Activated CD4-positive, alpha-beta T cell treated with anti-CD3 and anti-CD28 coated beads, Interleukin-2, amount 10 ng/mL, durations not matched to agents 24 days and 14 days (primary cell): ENCODE measurements at regions not wholly inside any gene's neighbourhood (a gene's known extent, or its start where the extent isn't known, plus 50 kb on each side); places are given as distances from the start of the nearest gene placed in this dataset.
"Not testable (repeated sequence)": the region's sequence is repeated elsewhere in the genome, so short reads cannot be mapped to it uniquely, and the experiment has no call there.

ENCODE experiments used
- DNase-seq: peaks from one replicate; pipeline ENCODE4 v3.0.0; 2022
- H3K27ac Mint-ChIP-seq: one replicate; pipeline ENCODE4 v1.8.0; 2022; ENCODE audit warnings: mild to moderate bottlenecking, mixed read lengths
- H3K27me3 Mint-ChIP-seq: one replicate; pipeline ENCODE4 v1.8.0; 2022; ENCODE audit warnings: mixed read lengths
- H3K36me3 Mint-ChIP-seq: one replicate; pipeline ENCODE4 v1.8.0; 2022; ENCODE audit warnings: low read depth, mild to moderate bottlenecking, mixed read lengths
- H3K4me1 Mint-ChIP-seq: one replicate; pipeline ENCODE4 v1.8.0; 2021; ENCODE audit warnings: mixed read lengths
- H3K4me3 Mint-ChIP-seq: one replicate; pipeline ENCODE4 v1.8.0; 2022; ENCODE audit warnings: mild to moderate bottlenecking, moderate library complexity, mixed read lengths
- H3K9me3 Mint-ChIP-seq: one replicate; pipeline ENCODE4 v1.8.0; 2021; ENCODE audit warnings: mixed read lengths
- intact Hi-C: fragments of 100-400 bp; cut with micrococcal nuclease; formaldehyde crosslinking; loops from one replicate; pipeline ENCODE4 v1.15.1; 2023

DNA sequence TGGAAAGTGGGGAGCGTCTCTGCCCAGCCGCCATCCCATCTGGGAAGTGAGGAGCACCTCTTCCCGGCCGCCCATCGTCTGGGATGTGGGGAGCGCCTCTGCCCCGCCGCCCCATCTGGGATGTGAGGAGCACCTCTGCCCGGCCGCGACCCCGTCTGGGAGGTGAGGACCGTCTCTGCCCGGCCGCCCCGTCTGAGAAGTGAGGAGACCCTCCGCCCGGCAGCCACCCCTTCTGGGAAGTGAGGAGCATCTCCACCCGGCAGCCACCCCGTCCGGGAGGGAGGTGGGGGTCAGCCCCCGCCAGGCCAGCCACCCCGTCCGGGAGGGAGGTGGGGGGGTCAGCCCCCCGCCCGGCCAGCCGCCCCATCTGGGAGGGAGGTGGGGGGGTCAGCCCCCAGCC, 190.0 kb upstream of the MGAT5 start:
- intact Hi-C loops, H3K27me3 Mint-ChIP-seq, H3K9me3 Mint-ChIP-seq, H3K36me3 Mint-ChIP-seq, DNase-seq, H3K4me3 Mint-ChIP-seq, H3K4me1 Mint-ChIP-seq, H3K27ac Mint-ChIP-seq: not testable (repeated sequence)

DNA sequence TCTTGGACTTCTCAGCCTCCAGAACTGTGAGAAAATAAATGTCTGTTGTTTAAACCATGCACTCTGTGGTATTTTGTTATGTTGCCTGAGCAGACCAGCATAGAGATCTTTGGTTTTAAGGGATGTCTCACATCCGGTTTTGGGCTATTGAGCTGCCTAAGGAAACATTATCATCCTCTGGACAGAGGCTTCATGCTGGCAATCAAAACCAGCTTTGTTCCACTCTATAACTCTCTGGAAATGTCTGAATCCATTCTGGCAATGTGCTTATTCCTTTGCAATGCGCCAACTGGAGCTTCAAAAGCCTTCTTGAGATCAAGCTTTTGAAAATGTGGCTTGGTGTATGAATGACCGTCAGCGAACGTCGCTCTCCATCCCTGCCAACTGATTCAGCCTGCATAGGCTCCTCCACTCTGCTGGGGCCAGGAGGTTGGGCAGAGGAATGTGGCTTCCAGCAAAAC, 183.6 kb upstream of the MGAT5 start:
- DNase-seq: no peak
- Mint-ChIP-seq H3K4me3 (no peak overlapping the region), H3K27me3 (no peaks in the 10 kb centered on the region), H3K27ac (no peak overlapping the region), H3K4me1 (no peaks in the 10 kb centered on the region), H3K9me3 (peaks cover 6% of the 10 kb centered on the region), H3K36me3 (no peaks in the 10 kb centered on the region)
- intact Hi-C loops: no loop called here

DNA sequence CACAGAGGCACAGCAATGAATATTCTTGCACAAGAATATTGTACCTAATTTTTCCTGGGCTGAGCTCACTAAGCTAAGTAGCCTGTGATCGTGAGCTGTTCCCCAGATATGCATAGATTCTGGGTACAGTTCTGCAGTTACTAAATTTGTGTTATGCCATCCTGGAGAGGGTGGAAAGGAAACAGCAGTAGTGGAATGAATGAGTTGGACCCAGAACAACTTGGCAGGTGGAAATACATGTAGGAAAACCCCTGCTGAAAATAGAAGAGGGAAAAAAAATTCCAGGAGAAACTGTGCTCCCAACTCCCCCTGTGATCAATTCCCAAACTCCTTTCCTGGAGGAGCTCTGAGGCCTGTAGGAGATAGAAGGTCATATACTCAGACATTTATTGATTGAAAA, 181.5 kb upstream of the MGAT5 start:
- Mint-ChIP-seq H3K27me3 (no peaks in the 10 kb centered on the region), H3K4me1 (no peaks in the 10 kb centered on the region), H3K4me3 (no peak overlapping the region), H3K9me3 (no peaks in the 10 kb centered on the region), H3K27ac (no peak overlapping the region), H3K36me3 (no peaks in the 10 kb centered on the region)
- intact Hi-C loops: no loop called here
- no peak for DNase-seq

DNA sequence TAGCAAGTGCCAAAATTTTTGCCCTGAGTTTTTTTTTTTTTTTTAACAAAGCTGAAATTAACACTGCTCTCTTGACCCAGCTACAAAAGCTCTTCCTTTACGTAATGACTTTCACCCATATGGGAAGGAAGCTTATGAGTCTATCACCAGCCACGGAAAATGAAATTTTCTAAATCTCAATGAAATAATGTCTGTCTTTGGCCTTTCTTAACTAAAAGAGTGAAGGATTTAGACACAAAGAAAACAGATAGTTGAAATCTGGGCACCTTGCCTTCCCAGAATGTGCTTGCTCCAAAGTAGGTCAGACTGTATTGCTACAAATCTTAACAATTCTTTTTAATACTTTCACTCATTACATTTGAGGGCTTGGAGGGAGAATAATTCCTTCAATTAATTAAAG, 180.8 kb upstream of the MGAT5 start:
- intact Hi-C loops: no loop called here
- Mint-ChIP-seq H3K36me3 (no peaks in the 10 kb centered on the region), H3K4me3 (no peak overlapping the region), H3K27ac (no peak overlapping the region), H3K4me1 (no peaks in the 10 kb centered on the region), H3K9me3 (no peaks in the 10 kb centered on the region), H3K27me3 (no peaks in the 10 kb centered on the region)
- no peak for DNase-seq

DNA sequence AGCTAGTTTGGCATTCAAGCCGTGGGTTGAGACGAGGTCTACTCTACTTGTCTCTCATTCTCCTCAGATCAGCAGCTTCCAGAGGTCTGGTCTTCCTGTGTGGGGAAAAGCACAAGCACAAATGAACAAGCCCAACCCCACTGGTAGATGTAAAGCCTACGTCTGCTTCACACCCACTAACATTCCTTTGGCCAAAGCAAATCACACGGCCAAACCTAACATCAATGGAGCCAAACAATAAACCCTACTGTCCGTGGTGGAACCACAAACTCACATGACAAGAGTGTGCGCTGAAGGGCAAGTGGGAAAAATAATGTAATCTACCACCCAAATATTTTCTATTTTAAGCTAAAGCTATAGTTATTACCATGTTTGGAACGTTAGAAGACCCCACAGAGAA, 179.3 kb upstream of the MGAT5 start:
- Mint-ChIP-seq H3K27me3 (peaks cover 2% of the 10 kb centered on the region), H3K27ac (no peak overlapping the region), H3K9me3 (no peaks in the 10 kb centered on the region), H3K4me3 (no peak overlapping the region), H3K4me1 (no peaks in the 10 kb centered on the region), H3K36me3 (no peaks in the 10 kb centered on the region)
- DNase-seq: no peak
- intact Hi-C loops: no loop called here

DNA sequence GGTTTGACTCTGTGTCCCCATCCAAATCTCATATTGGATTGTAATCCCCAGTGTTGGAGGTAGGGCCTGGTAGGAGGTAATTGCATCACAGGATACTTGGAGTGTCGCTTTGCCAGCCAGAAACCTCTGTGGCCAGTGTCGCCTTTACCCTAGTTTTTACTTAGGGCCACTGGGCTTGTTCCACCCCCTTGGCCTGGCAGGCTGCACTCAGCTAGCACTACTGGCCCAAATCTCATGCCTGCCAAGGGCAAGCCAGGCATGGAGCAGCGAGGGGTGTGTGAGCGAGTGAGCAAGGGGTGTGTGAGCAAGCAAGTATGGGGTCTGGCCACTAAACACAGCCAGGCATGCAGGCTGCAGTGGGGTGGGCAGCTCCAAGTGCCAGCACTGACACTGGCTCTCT, 178.7 kb upstream of the MGAT5 start:
- no peak overlapping the region for H3K27ac Mint-ChIP-seq
- DNase-seq: no peak
- no peaks in the 10 kb centered on the region for H3K4me1 Mint-ChIP-seq
- no peak overlapping the region for H3K4me3 Mint-ChIP-seq
- H3K36me3 Mint-ChIP-seq: no peaks in the 10 kb centered on the region
- H3K9me3 Mint-ChIP-seq: no peaks in the 10 kb centered on the region
- peaks cover 2% of the 10 kb centered on the region for H3K27me3 Mint-ChIP-seq
- intact Hi-C loops: no loop called here

DNA sequence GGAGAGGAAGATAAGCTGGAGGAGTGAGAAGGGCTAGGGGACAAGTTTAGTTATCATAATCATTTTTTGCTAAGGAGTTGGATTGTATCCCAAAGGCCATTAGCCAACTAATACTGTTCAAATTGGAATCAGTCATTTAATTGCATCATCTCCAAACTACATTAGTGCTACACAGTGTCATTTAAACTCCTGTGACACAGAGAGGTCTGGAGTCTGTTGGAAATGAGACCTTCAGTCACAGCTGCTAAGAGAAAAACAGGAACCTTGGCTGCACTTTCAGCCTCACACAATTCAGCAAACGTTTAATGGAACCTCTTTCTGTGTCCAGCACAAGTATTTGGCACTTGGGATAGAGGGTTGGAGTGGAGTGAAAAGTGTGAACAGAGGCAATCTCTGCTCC, 175.5 kb upstream of the MGAT5 start:
- H3K27ac Mint-ChIP-seq: no peak overlapping the region

DNA sequence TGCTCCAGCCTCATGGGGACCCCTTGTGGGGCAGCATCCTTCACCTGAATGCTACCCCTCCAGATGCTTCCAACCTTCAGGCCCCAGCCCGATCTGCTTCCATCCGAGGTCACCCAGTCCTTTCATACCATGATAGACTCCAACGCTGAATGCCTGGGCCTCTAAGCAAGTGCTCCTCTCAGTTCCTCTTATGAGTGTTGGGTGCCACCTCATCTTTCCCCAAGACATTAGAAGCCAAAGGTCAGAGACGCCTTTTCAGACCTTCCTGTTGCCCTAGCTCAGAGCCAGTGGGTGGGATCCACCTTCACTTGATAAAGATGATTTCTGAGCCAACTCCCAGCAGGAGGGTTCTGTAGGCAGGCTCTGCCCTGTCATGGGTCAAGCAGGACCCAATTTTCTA, 174.5 kb upstream of the MGAT5 start:
- no peaks in the 10 kb centered on the region for H3K4me1 Mint-ChIP-seq
- no peak overlapping the region for H3K4me3 Mint-ChIP-seq
- no peak overlapping the region for H3K27ac Mint-ChIP-seq
- H3K27me3 Mint-ChIP-seq: peaks cover 5% of the 10 kb centered on the region
- no peaks in the 10 kb centered on the region for H3K36me3 Mint-ChIP-seq
- intact Hi-C loops: no loop called here
- DNase-seq: no peak
- no peaks in the 10 kb centered on the region for H3K9me3 Mint-ChIP-seq

More for the DNA sequence above, 175.5 kb upstream of the MGAT5 start:
- Mint-ChIP-seq H3K9me3 (no peaks in the 10 kb centered on the region), H3K36me3 (no peaks in the 10 kb centered on the region), H3K27me3 (peaks cover 5% of the 10 kb centered on the region), H3K4me1 (no peaks in the 10 kb centered on the region), H3K4me3 (no peak overlapping the region)
- no peak for DNase-seq
- intact Hi-C loops: no loop called here

DNA sequence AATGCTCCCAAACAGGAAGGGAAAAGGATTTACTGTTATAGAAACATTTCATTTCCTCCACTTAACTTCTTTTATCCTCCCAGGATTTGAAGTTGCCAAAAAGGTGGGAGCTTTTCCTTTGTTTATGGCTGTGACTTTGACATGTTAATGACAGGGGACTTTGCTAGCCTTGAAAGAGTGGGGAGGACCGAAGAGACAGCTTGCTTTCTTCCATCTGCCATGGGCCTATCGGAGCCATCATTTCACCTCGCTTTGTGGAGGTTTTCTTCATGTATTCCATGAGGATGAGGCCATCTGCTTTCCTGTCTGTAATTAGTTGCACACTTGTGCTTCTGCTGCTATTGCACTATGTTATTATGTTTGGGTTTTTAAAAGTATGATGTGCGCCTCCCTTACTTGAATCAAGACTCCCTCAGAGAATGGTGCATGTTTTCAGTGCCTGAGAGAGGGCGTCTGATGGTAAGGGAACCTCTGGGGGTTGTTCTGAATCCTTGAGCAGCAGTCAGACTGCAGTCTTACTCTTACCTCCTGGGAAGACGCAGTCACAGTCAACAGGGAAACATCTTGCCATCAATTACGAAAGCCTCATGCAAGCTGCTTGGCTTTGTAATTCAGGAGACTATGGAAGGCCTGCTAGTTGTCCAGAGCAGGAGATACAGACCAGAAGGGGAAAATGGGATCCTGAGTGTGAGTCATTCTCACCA, 173.3 kb upstream of the MGAT5 start:
- no peak overlapping the region for H3K27ac Mint-ChIP-seq
- no peak for DNase-seq
- no peak overlapping the region for H3K4me3 Mint-ChIP-seq
- no peaks in the 10 kb centered on the region for H3K9me3 Mint-ChIP-seq
- no peaks in the 10 kb centered on the region for H3K4me1 Mint-ChIP-seq
- H3K27me3 Mint-ChIP-seq: peaks cover 5% of the 10 kb centered on the region
- intact Hi-C loops: no loop called here
- H3K36me3 Mint-ChIP-seq: no peaks in the 10 kb centered on the region

DNA sequence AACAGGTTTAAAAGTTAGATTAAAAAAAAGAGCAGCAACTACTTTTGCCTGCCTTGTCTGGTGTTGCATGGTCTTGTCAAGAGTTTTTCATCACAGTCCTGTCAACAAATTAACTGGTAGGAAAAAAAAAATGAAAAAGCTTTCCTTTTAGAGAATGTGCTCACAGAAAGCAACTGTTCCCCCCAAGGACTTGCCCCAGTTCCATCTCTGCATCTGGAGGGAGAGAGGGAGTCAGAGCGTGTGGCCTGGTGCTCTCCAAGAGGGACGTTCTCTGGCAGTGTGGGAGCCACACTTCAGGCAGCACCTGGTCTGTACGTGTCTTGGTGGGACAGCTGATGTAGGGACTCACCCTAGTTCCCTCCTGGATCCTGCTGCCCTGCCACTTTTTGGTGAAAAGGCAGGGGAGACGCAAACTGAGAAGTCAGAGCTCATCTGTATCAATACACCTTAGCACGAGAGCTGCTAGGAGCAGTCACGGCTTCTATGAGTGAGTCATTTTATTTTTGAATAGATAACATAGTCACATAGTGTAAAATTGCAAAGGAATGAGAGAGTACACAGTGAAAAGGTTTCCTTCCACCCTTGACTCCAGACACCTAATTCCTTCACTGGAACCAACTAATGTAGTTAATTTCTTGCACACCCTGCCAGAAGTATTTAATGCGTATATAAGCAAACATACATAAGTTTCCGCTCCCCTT, 172.5 kb upstream of the MGAT5 start:
- Mint-ChIP-seq H3K36me3 (no peaks in the 10 kb centered on the region), H3K9me3 (no peaks in the 10 kb centered on the region), H3K4me1 (no peaks in the 10 kb centered on the region), H3K4me3 (no peak overlapping the region), H3K27ac (no peak overlapping the region), H3K27me3 (peaks cover 5% of the 10 kb centered on the region)
- DNase-seq: no peak
- intact Hi-C loops: no loop called here

DNA sequence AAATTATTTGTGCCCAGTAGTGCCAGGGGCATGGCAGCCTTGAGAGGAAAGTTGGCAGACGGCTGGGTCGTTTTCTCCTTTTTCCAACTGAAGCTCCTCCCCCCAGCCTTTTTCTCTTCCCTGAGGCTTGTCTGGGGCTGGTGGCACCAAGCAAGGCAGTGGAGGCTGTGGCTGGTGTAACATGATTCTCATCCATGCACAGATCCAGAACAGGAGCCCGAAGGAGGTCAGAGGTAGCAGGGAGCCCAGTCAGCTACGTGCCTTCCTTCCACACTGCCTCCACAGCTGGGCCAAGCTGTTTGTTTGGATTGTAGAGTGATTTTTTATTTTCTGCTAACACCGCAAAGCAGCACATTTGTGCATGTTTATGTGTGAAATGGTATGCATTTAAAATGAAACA, 170.3 kb upstream of the MGAT5 start:
- H3K4me3 Mint-ChIP-seq: no peak overlapping the region
- no peaks in the 10 kb centered on the region for H3K9me3 Mint-ChIP-seq
- H3K4me1 Mint-ChIP-seq: no peaks in the 10 kb centered on the region
- intact Hi-C loops: no loop called here
- peaks cover 5% of the 10 kb centered on the region for H3K27me3 Mint-ChIP-seq
- H3K36me3 Mint-ChIP-seq: no peaks in the 10 kb centered on the region
- DNase-seq: no peak
- no peak overlapping the region for H3K27ac Mint-ChIP-seq

DNA sequence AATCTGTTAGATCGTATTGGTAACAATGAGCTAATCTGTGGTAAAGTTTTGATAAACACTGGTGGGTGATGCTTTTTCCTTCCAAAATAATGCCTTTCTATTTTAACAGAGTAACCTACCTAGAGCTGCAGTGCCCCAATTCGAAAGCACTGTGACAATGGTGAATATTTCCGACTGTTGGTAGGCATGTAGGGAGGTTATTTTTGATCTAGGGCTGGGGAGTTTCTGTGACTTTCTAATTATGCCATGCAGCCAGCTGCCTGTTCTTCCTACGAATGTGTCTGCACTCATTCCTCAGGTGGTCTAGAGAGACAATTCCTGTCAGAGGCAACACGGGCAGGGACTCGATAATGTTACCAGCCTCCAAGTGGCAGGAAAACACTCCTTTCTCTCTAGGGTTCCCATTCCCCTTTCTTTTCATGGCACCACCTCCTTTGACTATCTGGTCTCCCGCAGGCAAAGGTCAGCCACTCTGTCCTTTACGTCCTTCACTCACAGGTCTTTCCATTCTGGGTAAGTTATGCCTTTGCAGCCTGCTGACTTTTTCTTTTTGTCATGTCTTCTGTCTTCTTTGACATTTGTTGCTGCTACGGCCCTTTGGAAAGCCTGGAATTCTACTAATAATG, 167.2 kb upstream of the MGAT5 start:
- no peaks in the 10 kb centered on the region for H3K9me3 Mint-ChIP-seq
- H3K4me1 Mint-ChIP-seq: no peaks in the 10 kb centered on the region
- H3K27me3 Mint-ChIP-seq: peaks cover 3% of the 10 kb centered on the region
- intact Hi-C loops: no loop called here
- DNase-seq: no peak
- H3K27ac Mint-ChIP-seq: no peak overlapping the region
- H3K4me3 Mint-ChIP-seq: no peak overlapping the region
- no peaks in the 10 kb centered on the region for H3K36me3 Mint-ChIP-seq

DNA sequence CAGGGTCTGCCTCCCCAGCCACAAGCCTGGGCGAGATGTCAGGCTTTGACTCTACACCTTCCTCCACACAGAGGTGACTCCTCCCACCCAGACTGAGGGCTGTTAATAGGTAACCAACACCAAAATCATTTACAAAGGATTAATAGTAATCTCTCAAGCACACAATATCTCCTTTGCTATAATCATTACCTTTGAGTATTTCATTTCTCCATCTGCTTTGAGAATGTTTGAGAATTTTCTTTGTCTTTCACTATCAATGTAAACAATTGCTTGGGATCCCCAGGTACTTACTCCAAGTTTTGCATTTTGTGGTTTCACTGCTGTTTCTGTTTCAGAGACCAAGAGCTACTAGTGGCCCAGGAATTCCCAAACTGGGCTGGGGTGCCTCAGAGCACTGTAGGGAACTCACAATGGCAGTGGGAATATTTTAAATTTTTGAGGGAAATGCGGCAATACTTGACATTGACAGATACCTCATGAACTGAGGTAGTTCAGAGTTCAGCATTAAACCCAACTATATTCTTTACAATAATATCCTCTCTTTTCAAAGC, 166.4 kb upstream of the MGAT5 start:
- no peak for DNase-seq
- H3K4me1 Mint-ChIP-seq: no peaks in the 10 kb centered on the region
- H3K9me3 Mint-ChIP-seq: no peaks in the 10 kb centered on the region
- no peak overlapping the region for H3K4me3 Mint-ChIP-seq
- no peaks in the 10 kb centered on the region for H3K36me3 Mint-ChIP-seq
- peaks cover 3% of the 10 kb centered on the region for H3K27me3 Mint-ChIP-seq
- intact Hi-C loops: no loop called here
- no peak overlapping the region for H3K27ac Mint-ChIP-seq

DNA sequence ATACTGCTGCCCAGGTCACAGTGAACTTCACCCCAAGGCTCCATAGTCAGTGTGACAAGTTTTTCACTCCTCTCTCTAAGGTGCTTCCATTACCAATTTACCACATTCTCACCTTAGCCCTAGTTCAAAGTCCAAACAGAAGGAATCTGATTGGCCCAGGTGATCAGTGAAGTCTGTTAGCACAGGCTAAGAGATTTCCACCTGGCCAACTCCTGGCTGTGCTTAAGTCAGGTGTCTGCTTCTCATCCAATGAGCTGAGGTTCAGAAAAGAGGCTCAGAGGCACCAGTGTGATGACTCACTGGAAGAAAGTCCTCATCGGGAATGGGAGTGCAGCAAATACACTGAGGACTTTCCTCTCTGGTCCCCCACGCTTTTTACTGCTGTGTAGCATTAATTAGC, 164.4 kb upstream of the MGAT5 start:
- H3K36me3 Mint-ChIP-seq: no peaks in the 10 kb centered on the region
- no peak overlapping the region for H3K27ac Mint-ChIP-seq
- peaks cover 2% of the 10 kb centered on the region for H3K9me3 Mint-ChIP-seq
- no peaks in the 10 kb centered on the region for H3K27me3 Mint-ChIP-seq
- intact Hi-C loops: no loop called here
- DNase-seq: no peak
- H3K4me1 Mint-ChIP-seq: no peaks in the 10 kb centered on the region
- H3K4me3 Mint-ChIP-seq: no peak overlapping the region
